SHP77 treated with DMSO at 0.1 percent for 48 hours (cell line): ENCODE measurements at regions not wholly inside any gene's neighbourhood (a gene's known extent, or its start where the extent isn't known, plus 50 kb on each side); places are given as distances from the start of the nearest gene placed in this dataset.

Experiments used
- DNase-seq: peaks from one replicate; lab custom pipeline; 2025; lab: John Stamatoyannopoulos, UW

GRCh38 chr11:128085276-128085675 is 502.1 kb downstream of the ETS1 start:
- DNase-seq, result no peak

GRCh38 chr11:128082574-128082973 is 504.8 kb downstream of the ETS1 start:
- no peak for DNase-seq

GRCh38 chr11:128069665-128070064 is 517.7 kb downstream of the ETS1 start:
- DNase-seq, result no peak

GRCh38 chr11:128067780-128068179 is 519.6 kb downstream of the ETS1 start:
- no peak for DNase-seq

GRCh38 chr11:128066399-128066798 is 521.0 kb downstream of the ETS1 start:
- DNase-seq, result no peak

GRCh38 chr11:128061281-128061871 is 526.0 kb downstream of the ETS1 start:
- no peak for DNase-seq

- DNase-seq, result no peak
Measured at GRCh38 chr11:128058580-128059208, 528.7 kb downstream of the ETS1 start.

GRCh38 chr11:128057786-128058395 is 529.5 kb downstream of the ETS1 start:
- DNase-seq, result no peak

GRCh38 chr11:128055576-128056217 is 531.7 kb downstream of the ETS1 start:
- no peak for DNase-seq

GRCh38 chr11:128053981-128054931 is 533.1 kb downstream of the ETS1 start:
- DNase-seq, result no peak

GRCh38 chr11:128052912-128053641 is 534.3 kb downstream of the ETS1 start:
- DNase-seq, result no peak

GRCh38 chr11:128048121-128048520 is 539.2 kb downstream of the ETS1 start:
- no peak for DNase-seq

GRCh38 chr11:128047026-128047425 is 540.3 kb downstream of the ETS1 start:
- DNase-seq, result no peak

- DNase-seq, result no peak
Measured at GRCh38 chr11:128046213-128046612, 541.1 kb downstream of the ETS1 start.

GRCh38 chr11:128045094-128045725 is 542.1 kb downstream of the ETS1 start:
- DNase-seq, result no peak

- DNase-seq, result no peak
Measured at GRCh38 chr11:128042290-128042751, 545.0 kb downstream of the ETS1 start.

- no peak for DNase-seq
Measured at GRCh38 chr11:128040603-128041002, 546.8 kb downstream of the ETS1 start.

- no peak for DNase-seq
Measured at GRCh38 chr11:128039140-128040021, 548.0 kb downstream of the ETS1 start.

- no peak for DNase-seq
Measured at GRCh38 chr11:128036556-128037093, 550.7 kb downstream of the ETS1 start.
